CD14-positive monocyte (primary cell): ENCODE measurements at regions not wholly inside any gene's neighbourhood (a gene's known extent, or its start where the extent isn't known, plus 50 kb on each side); places are given as distances from the start of the nearest gene placed in this dataset.

Experiments used
- DNase-seq, 3 donors: peaks; one replicate each; pipeline ENCODE4 v3.0.0-alpha.2; 2011 to 2022
- H2AFZ ChIP-seq: 2 replicates; pipeline ENCODE4 v1.6.0; 2012; ENCODE audit warnings: mild to moderate bottlenecking, low read depth, low read length, inconsistent platforms; ENCODE audit not compliant: insufficient read depth, poor library complexity, severe bottlenecking
- H3K27ac ChIP-seq, 2 donors: 1 replicate in 1 of 2; 2 replicates in 1 of 2; pipeline ENCODE4 v1.5.1; 2012 to 2013; ENCODE audit warnings: low read length in 2 of 2, control low read depth in 1 of 2, inconsistent platforms in 1 of 2, low read depth in 1 of 2, mild to moderate bottlenecking in 1 of 2
- H3K27me3 ChIP-seq, 2 donors: one replicate each; pipeline versions ENCODE4 v1.6.0 to v1.6.1; 2011 to 2013; ENCODE audit warnings: low read length in 2 of 2; ENCODE audit not compliant: control insufficient read depth in 2 of 2, insufficient read depth in 2 of 2
- H3K36me3 ChIP-seq, 2 donors: replicated peaks in 1 of 2; 1 replicate in 1 of 2; 2 replicates in 1 of 2; pipeline versions ENCODE4 v1.5.1 to v1.6.1; 2012 to 2013; ENCODE audit warnings: low read length in 2 of 2, control low read depth in 1 of 2, inconsistent platforms in 1 of 2, mild to moderate bottlenecking in 1 of 2; ENCODE audit not compliant: insufficient read depth in 2 of 2, control insufficient read depth in 1 of 2
- H3K4me1 ChIP-seq, 2 donors: 1 replicate in 1 of 2; 2 replicates in 1 of 2; pipeline versions ENCODE4 v1.5.1 to v1.6.1; 2012 to 2013; ENCODE audit warnings: low read length in 2 of 2, control low read depth in 1 of 2, inconsistent platforms in 1 of 2, mild to moderate bottlenecking in 1 of 2, moderate library complexity in 1 of 2; ENCODE audit not compliant: insufficient read depth in 2 of 2, control insufficient read depth in 1 of 2
- H3K4me2 ChIP-seq: replicated peaks from 2 replicates; pipeline ENCODE3; 2012; ENCODE audit warnings: low read length, moderate library complexity, mild to moderate bottlenecking; ENCODE audit not compliant: poor library complexity, severe bottlenecking; ENCODE audit errors: extremely low read depth
- H3K4me3 ChIP-seq, 3 experiments: fragments of 200-600 bp in 1 of 3; sonication (generic) in 1 of 3; replicated peaks in 1 of 3; 1 replicate in 2 of 3; 2 replicates in 1 of 3; pipeline ENCODE4 v1.5.1; 2011 to 2013; ENCODE audit warnings: low read length in 3 of 3, mild to moderate bottlenecking in 3 of 3, control low read depth in 2 of 3, low read depth in 2 of 3, inconsistent platforms in 1 of 3, moderate library complexity in 1 of 3
- H3K79me2 ChIP-seq: 2 replicates; pipeline ENCODE4 v1.6.0; 2012; ENCODE audit warnings: mild to moderate bottlenecking, control low read depth, inconsistent platforms, low read length, moderate library complexity; ENCODE audit not compliant: insufficient read depth
- H3K9ac ChIP-seq: 2 replicates; pipeline ENCODE4 v1.6.0; 2017; ENCODE audit warnings: low read length, mild to moderate bottlenecking; ENCODE audit not compliant: insufficient read depth, poor library complexity, severe bottlenecking
- H3K9me3 ChIP-seq, 2 donors: replicated peaks in 1 of 2; 1 replicate in 1 of 2; 2 replicates in 1 of 2; pipeline versions ENCODE4 v1.5.1 to v1.6.1; 2012 to 2013; ENCODE audit warnings: low read length in 2 of 2, control low read depth in 1 of 2; ENCODE audit not compliant: control insufficient read depth in 1 of 2, insufficient read depth in 1 of 2
- H4K20me1 ChIP-seq: 2 replicates; pipeline ENCODE4 v1.6.0; 2012; ENCODE audit warnings: mild to moderate bottlenecking, low read length, control low read depth, moderate library complexity; ENCODE audit not compliant: insufficient read depth
- H3K27ac Mint-ChIP-seq, 7 donors: one replicate each; pipeline ENCODE4 v1.8.0; 2020; ENCODE audit warnings: mild to moderate bottlenecking in 7 of 7, mixed read lengths in 7 of 7, moderate library complexity in 6 of 7, inconsistent platforms in 2 of 7
- H3K27me3 Mint-ChIP-seq, 3 donors: one replicate each; pipeline ENCODE4 v1.8.0; 2021 to 2022; ENCODE audit warnings: low read depth in 3 of 3, mild to moderate bottlenecking in 3 of 3, mixed read lengths in 3 of 3, moderate library complexity in 3 of 3, inconsistent platforms in 1 of 3
- H3K36me3 Mint-ChIP-seq, 2 donors: one replicate each; pipeline ENCODE4 v1.8.0; 2020; ENCODE audit warnings: mixed read lengths in 2 of 2, inconsistent platforms in 1 of 2, mild to moderate bottlenecking in 1 of 2
- H3K4me1 Mint-ChIP-seq: one replicate; pipeline ENCODE4 v1.8.0; 2020; ENCODE audit warnings: mild to moderate bottlenecking, mixed read lengths
- H3K4me3 Mint-ChIP-seq, 2 donors: one replicate each; pipeline ENCODE4 v1.8.0; 2020; ENCODE audit warnings: mild to moderate bottlenecking in 2 of 2, mixed read lengths in 2 of 2, moderate library complexity in 1 of 2
- H3K9me3 Mint-ChIP-seq, 7 donors: one replicate each; pipeline ENCODE4 v1.8.0; 2020 to 2022; ENCODE audit warnings: mixed read lengths in 7 of 7, mild to moderate bottlenecking in 6 of 7, moderate library complexity in 6 of 7, inconsistent platforms in 2 of 7
- WGBS: methylation state at CpG from one replicate; pipeline ENCODE4 v1.1.5; 2013; ENCODE audit warnings: missing lambda C conversion rate; ENCODE audit not compliant: insufficient coverage; 5-methylcytosine and 5-hydroxymethylcytosine counted together
- intact Hi-C, 2 donors: fragments of 100-400 bp; cut with micrococcal nuclease; formaldehyde crosslinking; loops; one replicate each; pipeline versions ENCODE4 v1.15.0 to v1.15.1; 2023
- TF ChIP-seq, protein P1 (sequence below): fragments of 200-600 bp; IDR thresholded peaks from one replicate; pipeline ENCODE4 v1.8.0; 2022; ENCODE audit warnings: antibody characterized with exemption, mild to moderate bottlenecking

- Mint-ChIP-seq H3K9me3 (peaks cover 0 to 8% (median 4%) of the 10 kb centered on the region in 7 donors), H3K27me3 (peaks cover 0 to 4% (median 2%) of the 10 kb centered on the region in 3 donors), H3K27ac (peak overlapping the region; percentile 81 to 95 (median 85)), H3K4me1 (peaks cover 26% of the 10 kb centered on the region), H3K4me3 (peak overlapping the region; percentile 37 to 77), H3K36me3 (no peaks in the 10 kb centered on the region)
- peak overlapping the region; percentile 61 for H3K4me2 ChIP-seq
- no peaks in the 10 kb centered on the region for H3K79me2 ChIP-seq
- peaks cover 26 to 28% of the 10 kb centered on the region in 2 donors for H3K4me1 ChIP-seq
- peak; percentile 25 to 51 (median 45) for DNase-seq
- TF ChIP-seq, protein P1, sequence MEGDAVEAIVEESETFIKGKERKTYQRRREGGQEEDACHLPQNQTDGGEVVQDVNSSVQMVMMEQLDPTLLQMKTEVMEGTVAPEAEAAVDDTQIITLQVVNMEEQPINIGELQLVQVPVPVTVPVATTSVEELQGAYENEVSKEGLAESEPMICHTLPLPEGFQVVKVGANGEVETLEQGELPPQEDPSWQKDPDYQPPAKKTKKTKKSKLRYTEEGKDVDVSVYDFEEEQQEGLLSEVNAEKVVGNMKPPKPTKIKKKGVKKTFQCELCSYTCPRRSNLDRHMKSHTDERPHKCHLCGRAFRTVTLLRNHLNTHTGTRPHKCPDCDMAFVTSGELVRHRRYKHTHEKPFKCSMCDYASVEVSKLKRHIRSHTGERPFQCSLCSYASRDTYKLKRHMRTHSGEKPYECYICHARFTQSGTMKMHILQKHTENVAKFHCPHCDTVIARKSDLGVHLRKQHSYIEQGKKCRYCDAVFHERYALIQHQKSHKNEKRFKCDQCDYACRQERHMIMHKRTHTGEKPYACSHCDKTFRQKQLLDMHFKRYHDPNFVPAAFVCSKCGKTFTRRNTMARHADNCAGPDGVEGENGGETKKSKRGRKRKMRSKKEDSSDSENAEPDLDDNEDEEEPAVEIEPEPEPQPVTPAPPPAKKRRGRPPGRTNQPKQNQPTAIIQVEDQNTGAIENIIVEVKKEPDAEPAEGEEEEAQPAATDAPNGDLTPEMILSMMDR = no peak
- no peak overlapping the region for H3K9ac ChIP-seq
- H4K20me1 ChIP-seq = no peaks in the 10 kb centered on the region
- no peaks in the 10 kb centered on the region for H3K27me3 ChIP-seq
- no peak overlapping the region for H2AFZ ChIP-seq
- peaks cover 0 to 6% of the 10 kb centered on the region in 2 donors for H3K9me3 ChIP-seq
- H3K36me3 ChIP-seq = no peaks in the 10 kb centered on the region
- peak overlapping the region in 1 of 2 donors; percentile 63 for H3K27ac ChIP-seq
- 90% methylated on average over 2 of the region's 2 CpGs for WGBS
- H3K4me3 ChIP-seq = peak overlapping the region in 2 of 3 experiments; percentile 4 to 40
- intact Hi-C loops = no loop called here
These were observed 331.3 kb downstream of the NDFIP2 start for GRCh38 chr13:79812070-79812850.

- Mint-ChIP-seq H3K4me3 (no peak overlapping the region), H3K36me3 (no peaks in the 10 kb centered on the region), H3K27me3 (peaks cover 0 to 4% (median 2%) of the 10 kb centered on the region in 3 donors), H3K27ac (no peak overlapping the region), H3K9me3 (peaks cover 0 to 6% (median 4%) of the 10 kb centered on the region in 7 donors), H3K4me1 (peaks cover 26% of the 10 kb centered on the region)
- no peaks in the 10 kb centered on the region for H3K36me3 ChIP-seq
- peaks cover 0 to 6% of the 10 kb centered on the region in 2 donors for H3K9me3 ChIP-seq
- WGBS = no CpG with 5 or more reads among the region's 2 CpGs
- H3K27ac ChIP-seq = no peak overlapping the region
- DNase-seq = no peak
- no peak overlapping the region for H2AFZ ChIP-seq
- H3K9ac ChIP-seq = no peak overlapping the region
- no peaks in the 10 kb centered on the region for H3K79me2 ChIP-seq
- H3K27me3 ChIP-seq = no peaks in the 10 kb centered on the region
- peaks cover 26 to 28% of the 10 kb centered on the region in 2 donors for H3K4me1 ChIP-seq
- no peak overlapping the region for H3K4me2 ChIP-seq
- intact Hi-C loops = no loop called here
- TF ChIP-seq, protein P1 = no peak
- H4K20me1 ChIP-seq = no peaks in the 10 kb centered on the region
- no peak overlapping the region for H3K4me3 ChIP-seq
These were observed 330.2 kb downstream of the NDFIP2 start for GRCh38 chr13:79811170-79811569.
